ENCODE measurements at regions not wholly inside any gene's neighbourhood (a gene's known extent, or its start where the extent isn't known, plus 50 kb on each side); places are given as distances from the start of the nearest gene placed in this dataset.
"Not testable (repeated sequence)": the region's sequence is repeated elsewhere in the genome, so short reads cannot be mapped to it uniquely, and the experiment has no call there.

GRCh38 chr20:30484009-30484748 lies 773.3 kb upstream of the DEFB115 start:
- DNase-seq = no peak

- no peak for DNase-seq
These were observed 772.8 kb upstream of the DEFB115 start for GRCh38 chr20:30484749-30485070.

GRCh38 chr20:30485331-30486102 lies 771.9 kb upstream of the DEFB115 start:
- no peak for DNase-seq

- no peak for DNase-seq
These were observed 771.4 kb upstream of the DEFB115 start for GRCh38 chr20:30486103-30486478.

- DNase-seq = not testable (repeated sequence)
These were observed 770.0 kb upstream of the DEFB115 start for GRCh38 chr20:30487461-30487860.

GRCh38 chr20:30487947-30488926 lies 769.2 kb upstream of the DEFB115 start:
- no peak for DNase-seq

GRCh38 chr20:30488941-30489613 lies 768.4 kb upstream of the DEFB115 start:
- no peak for DNase-seq

GRCh38 chr20:30489614-30490003 lies 767.9 kb upstream of the DEFB115 start:
- no peak for DNase-seq

- no peak for DNase-seq
These were observed 766.4 kb upstream of the DEFB115 start for GRCh38 chr20:30491016-30491415.

GRCh38 chr20:30496656-30497055 lies 760.8 kb upstream of the DEFB115 start:
- not testable (repeated sequence) for DNase-seq

GRCh38 chr20:30497191-30497590 lies 760.3 kb upstream of the DEFB115 start:
- not testable (repeated sequence) for DNase-seq

- no peak for DNase-seq
These were observed 758.3 kb upstream of the DEFB115 start for GRCh38 chr20:30499123-30499522.

GRCh38 chr20:30499716-30500446 lies 757.6 kb upstream of the DEFB115 start:
- not testable (repeated sequence) for DNase-seq

GRCh38 chr20:30500447-30500820 lies 757.0 kb upstream of the DEFB115 start:
- not testable (repeated sequence) for DNase-seq

GRCh38 chr20:30500829-30501440 lies 756.5 kb upstream of the DEFB115 start:
- DNase-seq = no peak

- DNase-seq = no peak
These were observed 754.8 kb upstream of the DEFB115 start for GRCh38 chr20:30502670-30503069.

GRCh38 chr20:30503204-30503603 lies 754.3 kb upstream of the DEFB115 start:
- not testable (repeated sequence) for DNase-seq

GRCh38 chr20:30503992-30504570 lies 753.4 kb upstream of the DEFB115 start:
- DNase-seq = no peak

GRCh38 chr20:30505566-30505965 lies 751.9 kb upstream of the DEFB115 start:
- DNase-seq = no peak

GRCh38 chr20:30506100-30506499 lies 751.4 kb upstream of the DEFB115 start:
- DNase-seq = no peak

All from muscle of arm (tissue), 1 donor.